Neuronal stem cell (in vitro differentiated cells): ENCODE measurements at regions not wholly inside any gene's neighbourhood (a gene's known extent, or its start where the extent isn't known, plus 50 kb on each side); places are given as distances from the start of the nearest gene placed in this dataset.
"Not testable (repeated sequence)": the region's sequence is repeated elsewhere in the genome, so short reads cannot be mapped to it uniquely, and the experiment has no call there.

Source experiments
- DNase-seq: peaks from one replicate; pipeline ENCODE4 v3.0.0-alpha.2; 2013; ENCODE audit warnings: low spot score
- H2AFZ ChIP-seq: one replicate; pipeline ENCODE4 v1.6.1; 2013; ENCODE audit warnings: mild to moderate bottlenecking, low read length, inconsistent platforms
- H2AK5ac ChIP-seq: 2 replicates; pipeline ENCODE4 v1.6.1; 2013; ENCODE audit warnings: low read depth, mild to moderate bottlenecking, inconsistent platforms, low read length, moderate library complexity, mixed read lengths
- H2BK120ac ChIP-seq: 2 replicates; pipeline ENCODE4 v1.6.1; 2013; ENCODE audit warnings: low read depth, mild to moderate bottlenecking, inconsistent platforms, low read length, moderate library complexity, mixed read lengths
- H2BK12ac ChIP-seq: one replicate; pipeline ENCODE4 v1.6.1; 2013; ENCODE audit warnings: low read length, inconsistent platforms
- H2BK15ac ChIP-seq: 2 replicates; pipeline ENCODE4 v1.6.1; 2013; ENCODE audit warnings: mild to moderate bottlenecking, low read length, inconsistent platforms, mixed read lengths
- H2BK5ac ChIP-seq: one replicate; pipeline ENCODE4 v1.6.1; 2013; ENCODE audit warnings: inconsistent platforms, mild to moderate bottlenecking, low read length, moderate library complexity
- H3K14ac ChIP-seq: one replicate; pipeline ENCODE4 v1.6.1; 2013; ENCODE audit warnings: low read length, inconsistent platforms
- H3K18ac ChIP-seq: 2 replicates; pipeline ENCODE4 v1.6.1; 2013; ENCODE audit warnings: low read length, inconsistent platforms
- H3K23ac ChIP-seq: 2 replicates; pipeline ENCODE4 v1.6.1; 2013; ENCODE audit warnings: low read depth, mild to moderate bottlenecking, mixed read lengths, low read length, inconsistent platforms; ENCODE audit not compliant: poor library complexity
- H3K27ac ChIP-seq: replicated peaks from 3 replicates; pipeline ENCODE4 v1.5.1; 2013; ENCODE audit warnings: low read length, inconsistent platforms
- H3K27me3 ChIP-seq, 3 experiments: 2 replicates each; pipeline ENCODE4 v1.6.1; 2013; ENCODE audit warnings: low read length in 3 of 3, mild to moderate bottlenecking in 2 of 3, inconsistent platforms in 1 of 3, low read depth in 1 of 3, mixed read lengths in 1 of 3, moderate library complexity in 1 of 3; ENCODE audit not compliant: control insufficient read depth in 3 of 3, insufficient read depth in 3 of 3
- H3K36me3 ChIP-seq, 2 donors: replicated peaks in 1 of 2; 2 replicates each; pipeline ENCODE4 v1.6.1; 2013; ENCODE audit warnings: low read length in 2 of 2; ENCODE audit not compliant: control insufficient read depth in 2 of 2, insufficient read depth in 2 of 2
- H3K4ac ChIP-seq: 2 replicates; pipeline ENCODE4 v1.6.1; 2013; ENCODE audit warnings: inconsistent platforms, mild to moderate bottlenecking, low read length, moderate library complexity
- H3K4me1 ChIP-seq, 2 donors: 1 replicate in 1 of 2; 2 replicates in 1 of 2; pipeline ENCODE4 v1.6.1; 2013; ENCODE audit warnings: low read length in 2 of 2, low read depth in 1 of 2; ENCODE audit not compliant: control insufficient read depth in 2 of 2, insufficient read depth in 1 of 2
- H3K4me2 ChIP-seq: one replicate; pipeline ENCODE4 v1.6.1; 2013; ENCODE audit warnings: mild to moderate bottlenecking, low read length, inconsistent platforms; ENCODE audit not compliant: insufficient read depth, poor library complexity, severe bottlenecking
- H3K4me3 ChIP-seq, 2 donors: 2 replicates each; pipeline ENCODE4 v1.5.1; 2013; ENCODE audit warnings: low read length in 2 of 2, mild to moderate bottlenecking in 2 of 2, inconsistent platforms in 1 of 2, moderate library complexity in 1 of 2
- H3K79me1 ChIP-seq: one replicate; pipeline ENCODE4 v1.6.1; 2013; ENCODE audit warnings: low read depth, mild to moderate bottlenecking, inconsistent platforms, low read length, moderate library complexity
- H3K9ac ChIP-seq: one replicate; pipeline ENCODE4 v1.6.1; 2013; ENCODE audit warnings: mild to moderate bottlenecking, low read depth, low read length, inconsistent platforms; ENCODE audit not compliant: poor library complexity
- H3K9me3 ChIP-seq, 2 donors: replicated peaks in 1 of 2; 2 replicates each; pipeline versions ENCODE3 to v1.6.1; 2013; ENCODE audit warnings: low read length in 2 of 2, mild to moderate bottlenecking in 2 of 2, inconsistent platforms in 1 of 2, low read depth in 1 of 2, mixed read lengths in 1 of 2, moderate library complexity in 1 of 2; ENCODE audit not compliant: control insufficient read depth in 2 of 2, insufficient read depth in 1 of 2
- H4K8ac ChIP-seq: one replicate; pipeline ENCODE4 v1.6.1; 2013; ENCODE audit warnings: low read depth, mild to moderate bottlenecking, inconsistent platforms, low read length, moderate library complexity
- H4K91ac ChIP-seq: one replicate; pipeline ENCODE4 v1.6.1; 2013; ENCODE audit warnings: low read length, low read depth, mild to moderate bottlenecking, inconsistent platforms; ENCODE audit not compliant: poor library complexity
- whole genome bisulfite sequencing, 2 donors: extraction: QIAGEN DNeasy Blood & Tissue Kit; methylation state at CpG; one replicate each; pipeline ENCODE4 v1.1.7; 2013; ENCODE audit warnings: missing lambda C conversion rate in 2 of 2, mixed read lengths in 1 of 2; ENCODE audit not compliant: insufficient read length in 2 of 2, insufficient replicate concordance in 1 of 2; ENCODE audit errors: extremely low coverage in 2 of 2; 5-methylcytosine and 5-hydroxymethylcytosine counted together

DNA sequence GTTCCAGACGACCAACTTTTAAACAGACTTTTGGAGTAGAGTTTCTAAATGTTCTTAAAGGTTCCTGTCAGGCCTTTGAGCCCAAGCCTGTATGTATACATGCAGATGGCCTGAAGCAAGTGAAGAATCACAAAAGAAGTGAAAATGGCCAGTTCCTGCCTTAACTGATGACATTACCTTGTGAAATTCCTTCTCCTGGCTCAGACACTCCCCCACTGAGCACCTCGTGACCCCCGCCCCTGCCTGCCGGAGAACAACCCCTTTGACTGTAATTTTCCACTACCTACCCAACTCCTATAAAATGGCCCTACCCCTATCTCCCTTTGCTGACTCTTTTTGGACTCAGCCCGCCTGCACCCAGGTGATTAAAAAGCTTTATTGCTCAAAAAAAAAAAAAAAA lies 180.0 kb upstream of the GRIK3 start:
- not testable (repeated sequence) for H4K91ac ChIP-seq, H3K9ac ChIP-seq, DNase-seq, H3K4me3 ChIP-seq, H2BK12ac ChIP-seq, H3K27ac ChIP-seq, H2AK5ac ChIP-seq, H2AFZ ChIP-seq, H3K18ac ChIP-seq, H3K27me3 ChIP-seq, H3K4ac ChIP-seq, H4K8ac ChIP-seq, H3K9me3 ChIP-seq, H2BK5ac ChIP-seq, H3K4me1 ChIP-seq, H2BK15ac ChIP-seq, H3K23ac ChIP-seq, H3K79me1 ChIP-seq, H3K14ac ChIP-seq, H3K36me3 ChIP-seq, H3K4me2 ChIP-seq, H2BK120ac ChIP-seq
- no CpG with 5 or more reads among the region's 5 CpGs for WGBS, 2 donors

DNA sequence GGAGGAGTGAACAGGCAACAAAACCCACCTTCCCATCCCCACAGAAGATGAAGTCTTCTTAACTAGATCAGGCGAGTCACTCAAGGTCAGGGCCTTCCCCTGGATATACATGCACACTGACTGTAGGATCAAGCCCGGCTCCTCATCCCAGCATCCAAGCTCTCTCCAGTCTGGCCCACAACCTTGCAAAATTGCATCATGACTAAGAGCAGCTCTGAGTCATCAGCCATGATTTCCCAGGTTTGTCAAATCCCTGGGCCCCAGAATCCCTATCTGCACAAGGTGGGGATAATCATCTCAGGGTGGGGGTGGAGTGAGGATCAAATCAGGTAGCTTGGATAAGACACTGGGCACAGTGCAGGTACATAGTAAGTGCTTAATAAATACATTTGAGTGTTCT lies 199.3 kb upstream of the GRIK3 start:
- Histone ChIP-seq H4K91ac (peak overlapping the region; percentile 27), H3K4me3 (no peak overlapping the region), H2BK120ac (peak overlapping the region; percentile 47), H3K27ac (peak overlapping the region; percentile 80), H3K27me3 (peaks cover 0 to 5% (median 0%) of the 10 kb centered on the region in 3 experiments), H3K23ac (no peak overlapping the region), H2BK5ac (no peak overlapping the region), H3K4me1 (peaks cover 6 to 31% of the 10 kb centered on the region in 2 donors), H4K8ac (no peak overlapping the region), H3K4ac (no peak overlapping the region), H2BK12ac (no peak overlapping the region), H3K4me2 (no peak overlapping the region), H2AFZ (no peak overlapping the region), H3K79me1 (no peaks in the 10 kb centered on the region), H3K36me3 (no peaks in the 10 kb centered on the region), H3K14ac (no peak overlapping the region), H2AK5ac (peak overlapping the region; percentile 31), H3K9me3 (peaks cover 0 to 4% of the 10 kb centered on the region in 2 donors), H3K18ac (peak overlapping the region; percentile 60), H2BK15ac (no peak overlapping the region), H3K9ac (no peak overlapping the region)
- no peak for DNase-seq
- no CpG with 5 or more reads among the region's 2 CpGs for WGBS, 2 donors

DNA sequence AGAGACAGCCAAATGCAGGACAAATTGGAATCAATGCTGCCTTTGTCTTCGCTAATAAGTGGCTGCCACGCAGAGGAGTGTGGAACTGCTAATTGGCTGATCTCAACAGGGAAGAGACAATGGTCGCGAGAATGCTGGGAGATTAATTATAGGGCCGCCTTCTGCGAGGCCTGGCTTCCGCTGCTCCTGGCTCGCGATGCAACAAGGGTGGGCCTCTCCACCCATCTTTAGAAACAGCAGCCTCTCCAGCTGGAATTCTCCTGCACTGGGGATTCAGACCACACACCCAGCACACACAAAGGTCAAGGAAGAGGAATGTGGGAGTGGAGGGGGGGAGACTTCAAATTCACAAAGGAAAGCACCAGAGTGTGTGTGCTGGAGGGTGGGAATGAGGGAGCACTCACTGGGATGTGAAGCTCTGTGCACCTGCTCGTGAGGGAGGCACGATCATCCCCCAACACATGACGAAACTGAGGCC lies 200.7 kb upstream of the GRIK3 start:
- H2AK5ac ChIP-seq: no peak overlapping the region
- peak overlapping the region; percentile 46 for H2AFZ ChIP-seq
- no peak overlapping the region for H3K4ac ChIP-seq
- H2BK5ac ChIP-seq: peak overlapping the region; percentile 20
- H4K8ac ChIP-seq: no peak overlapping the region
- no peak overlapping the region for H3K4me3 ChIP-seq
- H3K27ac ChIP-seq: peak overlapping the region; percentile 93
- H3K9ac ChIP-seq: no peak overlapping the region
- H4K91ac ChIP-seq: no peak overlapping the region
- peaks cover 6 to 36% of the 10 kb centered on the region in 2 donors for H3K4me1 ChIP-seq
- H2BK120ac ChIP-seq: no peak overlapping the region
- DNase-seq: peak; percentile 91
- H3K79me1 ChIP-seq: no peaks in the 10 kb centered on the region
- H3K27me3 ChIP-seq: peaks cover 0 to 5% (median 0%) of the 10 kb centered on the region in 3 experiments
- no peak overlapping the region for H3K23ac ChIP-seq
- no peaks in the 10 kb centered on the region for H3K36me3 ChIP-seq
- H3K18ac ChIP-seq: no peak overlapping the region
- H3K9me3 ChIP-seq: peaks cover 0 to 4% of the 10 kb centered on the region in 2 donors
- no peak overlapping the region for H2BK12ac ChIP-seq
- H3K4me2 ChIP-seq: no peak overlapping the region
- H2BK15ac ChIP-seq: no peak overlapping the region
- H3K14ac ChIP-seq: no peak overlapping the region
- no CpG with 5 or more reads among the region's 12 CpGs for WGBS, 2 donors

DNA sequence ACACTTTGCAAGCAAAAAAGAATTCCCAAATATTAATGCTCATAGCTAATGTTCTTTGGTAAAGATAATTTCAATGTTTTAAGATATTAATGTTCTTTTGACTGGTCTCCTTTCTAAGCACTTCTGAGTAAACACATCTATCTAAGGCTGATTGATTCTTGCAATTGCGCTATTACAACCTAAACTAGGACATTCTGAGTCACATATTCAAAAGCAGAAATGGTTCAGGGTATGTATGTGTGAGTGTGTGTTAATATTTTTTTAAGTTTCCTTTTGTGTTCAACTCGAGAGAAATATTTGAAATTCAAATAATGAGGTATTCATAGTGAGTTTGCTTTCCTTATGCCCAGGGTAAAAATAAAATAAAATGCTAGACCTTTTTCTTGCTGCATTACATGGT lies 203.6 kb upstream of the GRIK3 start:
- no peaks in the 10 kb centered on the region for H3K9me3 ChIP-seq
- H2BK15ac ChIP-seq: no peak overlapping the region
- no peak overlapping the region for H2BK120ac ChIP-seq
- no peak overlapping the region for H4K8ac ChIP-seq
- no peak overlapping the region for H3K18ac ChIP-seq
- H3K36me3 ChIP-seq: no peaks in the 10 kb centered on the region
- H3K4me1 ChIP-seq: peaks cover 6 to 43% of the 10 kb centered on the region in 2 donors
- H3K23ac ChIP-seq: no peak overlapping the region
- H2BK12ac ChIP-seq: no peak overlapping the region
- WGBS, 2 donors: no CpG with 5 or more reads among the region's 2 CpGs
- peaks cover 0 to 14% (median 0%) of the 10 kb centered on the region in 3 experiments for H3K27me3 ChIP-seq
- no peak overlapping the region for H3K4me2 ChIP-seq
- H2AFZ ChIP-seq: no peak overlapping the region
- H2AK5ac ChIP-seq: no peak overlapping the region
- no peak overlapping the region for H4K91ac ChIP-seq
- no peak overlapping the region for H3K9ac ChIP-seq
- H3K27ac ChIP-seq: no peak overlapping the region
- H3K14ac ChIP-seq: no peak overlapping the region
- H3K79me1 ChIP-seq: no peaks in the 10 kb centered on the region
- no peak overlapping the region for H2BK5ac ChIP-seq
- no peak overlapping the region for H3K4ac ChIP-seq
- no peak for DNase-seq
- H3K4me3 ChIP-seq: no peak overlapping the region
